ENCODE measurements at regions not wholly inside any gene's neighbourhood (a gene's known extent, or its start where the extent isn't known, plus 50 kb on each side); places are given as distances from the start of the nearest gene placed in this dataset.

- TF ChIP-seq CTCF (conservative IDR thresholded peaks at IDR 0.05 in 1 of 2, IDR thresholded peaks at IDR 0.05 in 1 of 2; ENCODE audit: low read depth in 1 of 2, low read length in 2 of 2) (no peak), EZH2 (IDR thresholded peaks at IDR 0.05; ENCODE audit: low read length, missing control alignments) (no peak)
These were observed 344.3 kb upstream of the ARRDC3 start for GRCh38 chr5:91727463-91727862.

Data from fibroblast of lung (primary cell).